ENCODE measurements at regions not wholly inside any gene's neighbourhood (a gene's known extent, or its start where the extent isn't known, plus 50 kb on each side); places are given as distances from the start of the nearest gene placed in this dataset.

DNA sequence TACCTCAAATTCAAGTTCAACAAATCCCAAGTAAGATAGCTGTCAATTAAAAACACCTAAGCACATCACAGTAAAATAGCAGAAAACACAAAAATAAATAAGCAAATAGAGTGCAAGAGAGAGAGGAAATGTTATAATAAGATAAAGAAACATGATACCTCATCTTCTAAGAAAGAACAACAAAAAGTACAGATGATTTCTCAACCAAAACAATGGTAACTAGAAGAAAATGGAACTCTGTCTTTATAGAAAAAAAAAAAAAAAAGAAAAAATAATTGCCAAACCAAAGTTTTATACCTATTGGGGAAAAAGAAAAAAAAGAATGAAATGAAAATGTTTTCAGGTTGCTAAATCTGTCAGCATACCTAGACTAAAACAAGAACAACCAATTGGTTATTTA is 1253.5 kb upstream of the CDH2 start:
- no peak for TF ChIP-seq SIN3A (IDR thresholded peaks at IDR 0.05; ENCODE audit: borderline replicate concordance, insufficient read depth, low read depth, low read length)
- TF ChIP-seq, protein P1, sequence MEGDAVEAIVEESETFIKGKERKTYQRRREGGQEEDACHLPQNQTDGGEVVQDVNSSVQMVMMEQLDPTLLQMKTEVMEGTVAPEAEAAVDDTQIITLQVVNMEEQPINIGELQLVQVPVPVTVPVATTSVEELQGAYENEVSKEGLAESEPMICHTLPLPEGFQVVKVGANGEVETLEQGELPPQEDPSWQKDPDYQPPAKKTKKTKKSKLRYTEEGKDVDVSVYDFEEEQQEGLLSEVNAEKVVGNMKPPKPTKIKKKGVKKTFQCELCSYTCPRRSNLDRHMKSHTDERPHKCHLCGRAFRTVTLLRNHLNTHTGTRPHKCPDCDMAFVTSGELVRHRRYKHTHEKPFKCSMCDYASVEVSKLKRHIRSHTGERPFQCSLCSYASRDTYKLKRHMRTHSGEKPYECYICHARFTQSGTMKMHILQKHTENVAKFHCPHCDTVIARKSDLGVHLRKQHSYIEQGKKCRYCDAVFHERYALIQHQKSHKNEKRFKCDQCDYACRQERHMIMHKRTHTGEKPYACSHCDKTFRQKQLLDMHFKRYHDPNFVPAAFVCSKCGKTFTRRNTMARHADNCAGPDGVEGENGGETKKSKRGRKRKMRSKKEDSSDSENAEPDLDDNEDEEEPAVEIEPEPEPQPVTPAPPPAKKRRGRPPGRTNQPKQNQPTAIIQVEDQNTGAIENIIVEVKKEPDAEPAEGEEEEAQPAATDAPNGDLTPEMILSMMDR (IDR thresholded peaks at IDR 0.05) = no peak
- no peak for TF ChIP-seq TCF7L2 (IDR thresholded peaks at IDR 0.05; ENCODE audit: low read depth, low read length)
- TF ChIP-seq, protein P2, sequence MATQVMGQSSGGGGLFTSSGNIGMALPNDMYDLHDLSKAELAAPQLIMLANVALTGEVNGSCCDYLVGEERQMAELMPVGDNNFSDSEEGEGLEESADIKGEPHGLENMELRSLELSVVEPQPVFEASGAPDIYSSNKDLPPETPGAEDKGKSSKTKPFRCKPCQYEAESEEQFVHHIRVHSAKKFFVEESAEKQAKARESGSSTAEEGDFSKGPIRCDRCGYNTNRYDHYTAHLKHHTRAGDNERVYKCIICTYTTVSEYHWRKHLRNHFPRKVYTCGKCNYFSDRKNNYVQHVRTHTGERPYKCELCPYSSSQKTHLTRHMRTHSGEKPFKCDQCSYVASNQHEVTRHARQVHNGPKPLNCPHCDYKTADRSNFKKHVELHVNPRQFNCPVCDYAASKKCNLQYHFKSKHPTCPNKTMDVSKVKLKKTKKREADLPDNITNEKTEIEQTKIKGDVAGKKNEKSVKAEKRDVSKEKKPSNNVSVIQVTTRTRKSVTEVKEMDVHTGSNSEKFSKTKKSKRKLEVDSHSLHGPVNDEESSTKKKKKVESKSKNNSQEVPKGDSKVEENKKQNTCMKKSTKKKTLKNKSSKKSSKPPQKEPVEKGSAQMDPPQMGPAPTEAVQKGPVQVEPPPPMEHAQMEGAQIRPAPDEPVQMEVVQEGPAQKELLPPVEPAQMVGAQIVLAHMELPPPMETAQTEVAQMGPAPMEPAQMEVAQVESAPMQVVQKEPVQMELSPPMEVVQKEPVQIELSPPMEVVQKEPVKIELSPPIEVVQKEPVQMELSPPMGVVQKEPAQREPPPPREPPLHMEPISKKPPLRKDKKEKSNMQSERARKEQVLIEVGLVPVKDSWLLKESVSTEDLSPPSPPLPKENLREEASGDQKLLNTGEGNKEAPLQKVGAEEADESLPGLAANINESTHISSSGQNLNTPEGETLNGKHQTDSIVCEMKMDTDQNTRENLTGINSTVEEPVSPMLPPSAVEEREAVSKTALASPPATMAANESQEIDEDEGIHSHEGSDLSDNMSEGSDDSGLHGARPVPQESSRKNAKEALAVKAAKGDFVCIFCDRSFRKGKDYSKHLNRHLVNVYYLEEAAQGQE (IDR thresholded peaks at IDR 0.05; ENCODE audit: insufficient read depth in 1 of 2, low read depth in 2 of 2, low read length in 1 of 2) = no peak
- TF ChIP-seq POLR2AphosphoS5 (IDR thresholded peaks at IDR 0.05; ENCODE audit: low read depth, low read length) = no peak
- Histone ChIP-seq H3K4me3 (ENCODE audit: low read depth in 2 of 2, low read length in 2 of 2) (no peak overlapping the region), H3K27ac (ENCODE audit: low read length) (no peak overlapping the region), H3K4me1 (ENCODE audit: control insufficient read depth, insufficient read depth, low read length) (no peaks in the 10 kb centered on the region), H3K36me3 (ENCODE audit: control insufficient read depth, insufficient read depth, low read length) (no peaks in the 10 kb centered on the region), H3K27me3 (ENCODE audit: control insufficient read depth, insufficient read depth, low read length) (no peaks in the 10 kb centered on the region), H3K9me3 (ENCODE audit: control insufficient read depth, insufficient read depth, low read depth, low read length) (peaks cover 3% of the 10 kb centered on the region; the same call in 1 of the 2 replicates)
- CTCF ChIA-PET = no interaction called here
- in situ Hi-C loops (cut with HindIII; ENCODE audit: low pct_unique_long_range_greater_than_20kb, low sequenced_read_pairs) = no loop called here
- intact Hi-C loops (cut with micrococcal nuclease; ENCODE audit: unreplicated experiment) = no loop called here
- DNase-seq (ENCODE audit: low read depth, low spot score) (no peak), ATAC-seq (no peak)
- POLR2A ChIA-PET = no interaction called here
- BruUV-seq (replicated peaks) = no TSS peak

DNA sequence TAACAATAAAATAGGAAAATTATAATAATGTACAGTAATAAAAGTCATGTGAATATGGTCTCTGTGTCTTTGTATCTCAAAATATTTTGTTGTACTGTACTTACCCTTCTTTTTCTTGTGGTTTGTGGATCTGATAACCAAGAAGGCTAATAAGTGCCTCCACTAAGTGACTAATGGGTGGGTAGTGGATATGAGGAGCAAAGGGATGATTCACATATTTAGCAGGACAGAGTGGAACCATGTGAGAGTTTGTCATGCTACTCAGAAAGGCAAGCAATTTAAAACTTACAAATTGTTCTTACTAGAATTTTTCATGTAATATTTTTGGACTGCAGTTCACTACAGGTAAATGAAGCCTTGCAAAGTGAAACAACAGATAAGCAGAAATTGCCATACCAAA is 1241.2 kb upstream of the CDH2 start:
- BruUV-seq (replicated peaks) = no TSS peak
- ChIA-PET POLR2A (no interaction called here), CTCF (no interaction called here)
- no peaks in the 10 kb centered on the region for H3K36me3 ChIP-seq (ENCODE audit: control insufficient read depth, insufficient read depth, low read length)
- no peak for DNase-seq (ENCODE audit: low read depth, low spot score)
- ATAC-seq = no peak
- no peaks in the 10 kb centered on the region for H3K4me1 ChIP-seq (ENCODE audit: control insufficient read depth, insufficient read depth, low read length)
- H3K9me3 ChIP-seq (ENCODE audit: control insufficient read depth, insufficient read depth, low read depth, low read length) = no peaks in the 10 kb centered on the region
- in situ Hi-C loops (cut with HindIII; ENCODE audit: low pct_unique_long_range_greater_than_20kb, low sequenced_read_pairs) = no loop called here
- no peak overlapping the region for H3K27ac ChIP-seq (ENCODE audit: low read length)
- H3K4me3 ChIP-seq (ENCODE audit: low read depth in 2 of 2, low read length in 2 of 2) = no peak overlapping the region
- intact Hi-C loops (cut with micrococcal nuclease; ENCODE audit: unreplicated experiment) = no loop called here
- no peaks in the 10 kb centered on the region for H3K27me3 ChIP-seq (ENCODE audit: control insufficient read depth, insufficient read depth, low read length)
- TF ChIP-seq POLR2AphosphoS5 (IDR thresholded peaks at IDR 0.05; ENCODE audit: low read depth, low read length) = no peak
- no peak for TF ChIP-seq TCF7L2 (IDR thresholded peaks at IDR 0.05; ENCODE audit: low read depth, low read length)
- TF ChIP-seq, protein P1 (IDR thresholded peaks at IDR 0.05) = no peak
- TF ChIP-seq, protein P2 (IDR thresholded peaks at IDR 0.05; ENCODE audit: insufficient read depth in 1 of 2, low read depth in 2 of 2, low read length in 1 of 2) = no peak
- TF ChIP-seq SIN3A (IDR thresholded peaks at IDR 0.05; ENCODE audit: borderline replicate concordance, insufficient read depth, low read depth, low read length) = no peak

Data from Panc1 (cell line).